T47D (cell line): ENCODE measurements at regions not wholly inside any gene's neighbourhood (a gene's known extent, or its start where the extent isn't known, plus 50 kb on each side); places are given as distances from the start of the nearest gene placed in this dataset.

Experiments used
- DNase-seq, 2 experiments: peaks; one replicate each; pipeline versions ENCODE4 v3.0.0 to v3.0.0-alpha.2; 2011 to 2012; ENCODE audit warnings: low read depth in 1 of 2, low spot score in 1 of 2
- JUND ChIP-seq: IDR thresholded peaks from 2 replicates; pipeline ENCODE4 v1.6.1; 2012; ENCODE audit warnings: low read depth
- in situ Hi-C: cut with HindIII; loops from 2 replicates; pipeline ENCODE4 v1.10.0; 2016; ENCODE audit warnings: low sequenced_read_pairs, low pct_unique_long_range_greater_than_20kb

DNA sequence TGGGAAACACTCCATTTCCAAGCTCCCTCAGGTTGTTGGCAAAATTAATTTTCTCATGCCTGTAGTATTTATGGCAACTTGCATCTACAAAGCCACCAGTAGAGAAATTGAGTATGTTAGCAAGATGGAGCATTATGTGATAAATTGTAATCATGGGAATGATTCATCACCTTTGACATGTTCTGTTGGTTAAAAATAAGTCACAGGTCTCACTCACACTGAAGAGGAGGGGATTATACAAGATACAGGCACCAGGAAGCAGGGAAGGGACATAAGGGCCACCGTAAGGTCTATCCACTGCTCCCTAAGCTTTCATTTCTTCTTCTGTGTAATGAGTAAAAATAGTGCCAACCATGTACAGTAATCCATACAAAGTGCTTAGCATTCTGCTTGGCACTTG lies 313.0 kb downstream of the GBA3 start:
- in situ Hi-C loops: no loop called here
- TF ChIP-seq JUND: no peak
- DNase-seq: no peak

DNA sequence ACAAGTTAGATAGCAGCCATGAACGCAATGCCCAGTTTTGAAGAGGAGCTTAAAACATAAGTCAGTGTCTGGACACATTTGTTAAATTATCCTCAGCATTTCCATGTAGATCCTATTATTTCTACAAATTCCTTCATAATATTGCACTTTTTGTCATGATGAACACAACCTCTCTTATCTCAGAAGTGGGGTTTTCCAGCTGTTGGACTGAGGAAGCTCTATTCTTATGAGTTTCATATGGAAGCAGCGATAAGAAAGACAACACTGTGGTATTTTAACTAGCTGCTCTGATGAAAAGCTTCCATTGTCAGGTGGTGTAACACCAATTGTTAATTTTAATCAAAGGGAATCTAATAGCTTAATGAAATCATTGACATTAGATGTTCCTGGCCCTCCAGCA lies 308.7 kb downstream of the GBA3 start:
- no peak for DNase-seq
- in situ Hi-C loops: no loop called here
- no peak for TF ChIP-seq JUND

DNA sequence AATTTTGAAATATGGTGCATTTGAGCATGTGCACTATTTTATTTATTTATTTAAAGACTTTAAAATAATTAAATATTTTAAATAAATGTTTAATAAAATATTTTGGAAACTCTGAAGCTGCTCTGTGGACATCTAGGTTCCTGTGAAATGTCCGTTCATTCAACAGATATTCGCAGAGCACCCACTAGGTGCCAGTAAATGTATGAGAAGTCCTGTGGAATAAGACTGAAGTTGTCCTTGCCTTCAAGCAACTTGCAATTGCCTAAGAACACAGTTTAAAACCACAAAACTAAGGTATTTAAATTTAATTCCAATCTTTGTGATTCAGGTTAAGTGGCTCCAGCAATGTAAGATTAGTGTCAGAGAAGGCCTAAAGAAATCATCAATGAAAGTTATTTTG lies 306.7 kb downstream of the GBA3 start:
- peak in 1 of 2 experiments; percentile 64 for DNase-seq

DNA sequence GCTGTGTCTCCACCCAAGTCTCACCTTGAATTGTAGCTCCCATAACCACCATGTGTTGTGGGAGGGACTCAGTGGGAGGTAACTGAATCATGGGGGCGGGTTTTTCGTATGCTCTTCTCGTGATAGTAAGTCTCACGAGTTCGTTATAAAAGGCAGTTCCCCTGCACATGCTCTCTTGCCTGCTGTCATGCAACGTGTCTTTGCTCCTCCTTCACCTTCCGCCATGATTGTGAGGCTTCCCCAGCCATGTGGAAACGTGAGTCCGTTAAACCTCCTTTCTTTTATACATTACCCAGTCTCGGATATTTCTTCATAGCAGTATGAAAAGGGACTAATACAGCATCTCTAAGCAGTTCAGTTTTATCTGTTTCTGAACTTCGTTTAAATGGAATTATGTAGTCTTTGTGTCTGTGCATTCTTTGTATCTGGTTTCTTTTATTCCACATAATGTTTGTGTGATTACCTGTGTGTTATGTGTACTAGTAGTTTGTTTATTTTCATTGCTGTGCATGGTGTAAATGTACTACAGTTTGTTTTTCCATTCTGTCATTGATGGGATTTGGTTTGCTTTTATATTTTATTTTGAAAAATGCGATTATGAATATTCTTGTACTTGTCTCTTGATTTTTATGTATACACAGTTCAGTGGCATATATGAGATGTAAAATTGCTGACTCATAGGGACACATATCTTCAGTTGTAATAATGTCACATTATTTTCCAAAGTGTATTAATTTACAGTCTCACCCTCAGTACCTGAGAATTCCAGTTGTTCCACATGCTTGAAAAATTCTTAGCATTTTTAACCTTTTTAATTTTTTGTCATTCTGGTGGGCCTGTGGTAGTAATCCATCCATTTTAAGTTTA lies 304.9 kb downstream of the GBA3 start:
- no peak for DNase-seq
- no peak for TF ChIP-seq JUND
- in situ Hi-C loops: no loop called here

More for the DNA sequence above, 306.7 kb downstream of the GBA3 start:
- in situ Hi-C loops: no loop called here
- no peak for TF ChIP-seq JUND

DNA sequence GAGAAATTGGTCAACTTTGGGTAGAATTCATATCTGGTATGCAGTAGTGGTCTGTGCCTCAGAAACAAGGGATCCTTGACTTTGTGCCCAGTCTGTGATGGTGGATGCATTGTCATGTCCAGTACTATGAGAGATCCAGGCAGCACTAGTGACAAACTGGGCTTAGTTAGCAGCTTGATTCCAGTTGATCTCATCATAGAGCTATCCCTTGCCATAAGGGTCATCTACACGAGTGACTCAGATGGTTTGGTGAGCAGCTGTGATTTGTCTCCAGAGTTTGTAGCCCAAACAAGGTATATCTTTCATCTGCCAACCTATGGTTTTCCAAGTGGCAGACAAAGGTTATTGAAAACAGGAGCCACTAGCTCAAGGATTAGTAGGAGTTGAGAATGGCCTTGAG lies 298.8 kb downstream of the GBA3 start:
- DNase-seq: no peak
- in situ Hi-C loops: no loop called here
- no peak for TF ChIP-seq JUND

DNA sequence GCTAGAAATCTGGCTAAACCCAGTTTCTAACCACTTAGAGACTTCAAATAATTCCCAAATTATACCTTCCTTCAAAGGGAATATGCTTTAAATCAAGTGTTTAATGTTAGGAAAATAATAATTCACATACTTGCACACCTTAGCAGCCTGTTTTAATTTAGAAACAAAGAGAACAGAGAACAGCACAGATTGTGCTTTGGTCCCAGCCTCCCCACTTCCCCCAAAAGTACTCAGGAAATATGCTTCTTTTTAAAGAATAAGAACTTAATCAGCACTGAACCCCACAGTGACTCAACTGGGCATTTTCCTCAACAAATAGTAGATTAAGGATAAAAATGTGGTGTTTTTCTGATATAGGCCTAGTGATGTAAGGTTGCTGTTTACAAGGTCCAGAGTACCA lies 295.8 kb downstream of the GBA3 start:
- no peak for TF ChIP-seq JUND
- DNase-seq: no peak
- in situ Hi-C loops: no loop called here

DNA sequence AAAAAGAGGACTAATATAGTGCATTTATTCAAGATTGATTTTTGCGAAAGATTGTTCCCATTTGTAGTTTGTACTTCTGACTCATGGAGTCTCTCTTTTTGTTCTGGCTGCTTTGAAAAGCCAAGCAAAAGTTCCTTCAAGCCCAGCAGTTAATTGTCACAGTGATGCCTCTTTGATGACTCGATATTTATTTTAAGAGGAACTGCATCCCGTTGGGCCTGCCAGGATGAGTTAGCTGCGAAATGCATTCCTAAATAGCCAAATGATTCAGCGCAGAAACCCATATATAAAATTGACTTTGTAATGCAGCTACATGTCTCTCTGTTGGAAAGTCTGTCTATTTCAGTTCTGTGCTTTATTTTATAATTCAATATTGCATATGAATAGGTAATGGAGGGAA lies 295.1 kb downstream of the GBA3 start:
- in situ Hi-C loops: no loop called here
- TF ChIP-seq JUND: no peak
- DNase-seq: no peak

DNA sequence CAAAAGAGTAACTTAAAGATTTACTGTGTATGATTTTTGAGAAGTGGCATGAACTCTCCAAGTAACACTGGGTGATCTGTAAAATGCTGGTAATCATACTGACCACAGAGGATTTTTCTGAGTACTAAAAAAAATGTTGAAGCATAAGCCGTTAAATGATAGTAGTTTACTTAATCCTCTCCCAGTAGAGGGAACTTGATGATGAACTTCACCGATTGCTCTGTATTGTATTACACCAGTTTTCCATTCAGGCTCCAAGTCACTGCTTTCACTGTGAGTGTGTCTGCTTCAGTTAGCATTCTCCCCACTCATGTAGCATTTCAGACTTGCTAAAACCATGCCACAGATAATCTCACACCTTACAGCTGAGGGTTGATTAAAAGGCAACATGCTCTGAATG lies 294.1 kb downstream of the GBA3 start:
- no peak for TF ChIP-seq JUND
- in situ Hi-C loops: no loop called here
- no peak for DNase-seq

DNA sequence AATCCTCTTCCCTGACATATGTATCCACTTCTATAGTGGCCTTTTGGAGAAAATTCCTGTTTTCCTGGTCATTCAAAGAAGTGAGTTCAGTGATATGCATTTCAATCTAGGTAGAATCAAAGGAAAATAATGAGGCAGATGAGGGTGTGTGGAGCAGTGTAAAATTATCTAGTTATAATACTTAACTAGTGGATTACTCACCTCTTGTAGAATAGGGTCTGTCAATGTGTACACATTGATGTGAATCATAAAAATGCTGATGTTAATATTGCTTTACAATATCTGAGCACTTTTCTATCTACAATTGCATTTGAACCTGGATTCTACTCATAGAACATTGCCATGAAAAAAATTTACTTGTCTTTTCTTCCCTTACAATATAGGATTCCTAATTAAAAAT lies 293.5 kb downstream of the GBA3 start:
- in situ Hi-C loops: no loop called here
- TF ChIP-seq JUND: no peak
- no peak for DNase-seq

DNA sequence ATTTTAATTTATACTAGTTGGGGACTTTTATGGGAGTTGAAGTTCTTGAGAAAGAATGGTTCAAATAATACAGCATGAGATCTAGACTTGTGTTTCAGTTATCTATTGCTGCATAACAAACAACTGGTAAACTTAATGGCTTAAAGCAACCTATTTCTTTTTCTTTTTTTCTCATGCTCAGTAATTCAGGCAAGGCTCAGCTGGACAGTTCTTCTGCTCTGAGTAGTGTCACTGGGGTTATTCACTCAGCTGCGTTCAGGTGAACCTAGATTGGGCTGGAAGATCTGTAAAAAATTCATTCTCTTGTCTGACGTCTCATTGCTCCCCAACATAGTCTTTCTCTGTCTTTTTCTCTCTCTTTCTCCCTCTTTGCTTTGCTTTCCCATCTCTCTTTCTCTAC lies 291.7 kb downstream of the GBA3 start:
- no peak for DNase-seq
- no peak for TF ChIP-seq JUND
- in situ Hi-C loops: no loop called here

DNA sequence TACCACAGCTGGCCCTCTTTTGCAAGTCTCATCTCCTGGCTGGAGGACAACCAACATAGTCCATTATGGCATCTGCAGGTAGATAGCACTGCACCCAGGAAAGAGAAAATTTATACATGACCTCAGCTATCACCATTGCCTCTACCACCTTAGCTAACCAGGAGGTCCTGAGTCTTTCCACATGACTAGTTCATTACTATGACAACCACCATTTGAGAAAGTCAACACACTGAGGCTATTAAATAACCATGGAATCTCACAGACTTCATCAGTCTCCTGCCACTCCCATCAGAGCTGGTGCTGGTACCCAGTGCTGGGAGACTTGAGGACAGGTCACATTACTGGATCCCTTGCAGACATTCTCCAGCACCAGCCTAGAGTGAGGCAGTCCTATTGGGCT lies 285.9 kb downstream of the GBA3 start:
- DNase-seq: no peak
- in situ Hi-C loops: no loop called here
- TF ChIP-seq JUND: no peak

DNA sequence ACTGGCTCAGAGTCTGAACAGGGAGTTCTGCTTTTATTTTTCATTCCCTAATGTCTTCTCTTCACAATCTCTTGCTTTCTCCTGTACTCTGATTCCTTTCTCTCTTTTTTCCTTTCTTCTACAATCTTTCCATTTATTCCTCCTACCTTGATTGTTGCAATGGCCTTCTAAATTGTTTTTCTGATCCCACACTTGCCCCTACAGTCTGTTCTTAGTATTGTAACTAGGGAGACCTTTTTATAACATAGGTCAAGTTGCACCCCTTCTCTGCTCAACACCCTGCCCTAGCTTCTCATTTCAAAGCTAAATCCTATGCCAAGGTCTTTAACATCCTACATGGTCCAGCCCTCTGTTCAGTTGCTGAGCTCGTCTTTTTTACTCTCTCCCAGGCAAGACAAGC lies 277.9 kb downstream of the GBA3 start:
- in situ Hi-C loops: no loop called here
- no peak for DNase-seq
- no peak for TF ChIP-seq JUND

DNA sequence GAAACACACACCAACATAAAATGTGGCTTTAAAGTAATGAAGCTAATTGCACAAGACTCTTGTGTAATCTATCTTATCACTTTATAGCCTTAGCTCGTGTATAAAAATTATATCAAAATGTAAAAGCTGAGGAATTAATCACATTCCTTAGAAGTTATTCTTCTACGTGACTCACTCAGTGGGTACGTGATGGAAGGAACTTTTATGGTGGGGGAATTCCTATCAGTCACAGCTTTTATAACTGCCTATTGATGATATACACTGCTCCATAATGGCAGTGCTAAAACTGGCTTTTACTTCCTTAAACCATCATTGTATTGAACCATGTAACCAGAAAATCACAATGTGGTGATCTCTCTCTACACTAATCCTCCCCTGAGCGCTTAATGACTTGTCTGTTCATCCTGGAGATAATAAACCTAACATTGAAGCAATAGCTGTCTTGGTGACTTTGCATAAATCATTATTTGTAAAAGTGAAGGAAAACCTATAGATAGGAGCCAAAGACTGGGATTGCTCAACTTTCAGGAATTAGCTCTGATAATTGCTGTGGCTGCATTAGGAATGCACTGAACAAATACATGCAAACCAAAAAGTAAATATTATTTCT lies 276.7 kb downstream of the GBA3 start:
- in situ Hi-C loops: no loop called here
- DNase-seq: peak in 1 of 2 experiments; percentile 39
- TF ChIP-seq JUND: peak; percentile 46; the same call in 1 of the 2 replicates
